ENCODE measurements at regions not wholly inside any gene's neighbourhood (a gene's known extent, or its start where the extent isn't known, plus 50 kb on each side); places are given as distances from the start of the nearest gene placed in this dataset.
"Not testable (repeated sequence)": the region's sequence is repeated elsewhere in the genome, so short reads cannot be mapped to it uniquely, and the experiment has no call there.

- DNase-seq: no peak
These were observed 195.0 kb upstream of the CLNK start for GRCh38 chr4:10879411-10880110.

DNA sequence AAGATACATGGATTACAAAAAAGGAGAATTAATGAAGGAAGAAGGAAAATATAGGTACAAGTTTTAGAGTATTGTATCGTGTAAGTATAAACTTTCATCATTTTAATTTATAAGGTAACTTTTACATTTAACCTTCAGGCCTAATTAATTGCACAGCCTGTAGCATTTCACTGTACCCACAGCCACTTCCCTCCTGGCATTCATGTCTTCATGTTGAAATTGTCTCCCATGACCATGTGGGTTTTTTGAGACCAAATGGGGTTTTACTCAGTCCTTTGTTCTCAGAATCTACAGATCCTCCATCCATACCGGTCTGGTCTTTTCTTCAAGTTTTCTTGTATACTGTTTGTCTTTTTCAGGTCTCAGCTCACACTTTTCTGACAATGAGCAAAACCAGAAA, 194.3 kb upstream of the CLNK start:
- no peak for DNase-seq

- DNase-seq: no peak
These were observed 192.5 kb upstream of the CLNK start for GRCh38 chr4:10877076-10877475.

- DNase-seq: no peak
These were observed 190.7 kb upstream of the CLNK start for GRCh38 chr4:10875144-10875799.

GRCh38 chr4:10873809-10874208, 189.2 kb upstream of the CLNK start:
- DNase-seq: no peak

- no peak for DNase-seq
These were observed 188.4 kb upstream of the CLNK start for GRCh38 chr4:10872833-10873517.

DNA sequence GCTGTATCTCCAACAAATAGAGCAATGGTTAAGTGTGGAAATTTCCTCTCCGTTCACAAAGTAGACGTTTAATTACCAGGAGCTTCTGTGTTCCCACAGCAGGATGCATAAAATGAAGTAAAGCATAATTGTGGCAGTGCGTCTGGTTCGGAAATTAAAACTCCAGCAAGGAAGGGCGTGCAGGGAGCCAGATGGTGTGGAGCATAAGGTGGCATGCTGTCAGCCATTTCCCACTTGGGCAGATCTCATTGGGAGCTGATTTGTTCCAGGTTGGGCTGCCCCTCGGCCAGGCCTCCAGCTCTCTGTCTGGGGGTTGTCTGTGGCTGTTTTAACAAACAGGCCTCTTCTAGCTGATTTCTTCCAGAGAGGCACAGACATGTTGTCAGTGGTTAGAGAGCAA, 182.1 kb upstream of the CLNK start:
- DNase-seq: no peak

DNA sequence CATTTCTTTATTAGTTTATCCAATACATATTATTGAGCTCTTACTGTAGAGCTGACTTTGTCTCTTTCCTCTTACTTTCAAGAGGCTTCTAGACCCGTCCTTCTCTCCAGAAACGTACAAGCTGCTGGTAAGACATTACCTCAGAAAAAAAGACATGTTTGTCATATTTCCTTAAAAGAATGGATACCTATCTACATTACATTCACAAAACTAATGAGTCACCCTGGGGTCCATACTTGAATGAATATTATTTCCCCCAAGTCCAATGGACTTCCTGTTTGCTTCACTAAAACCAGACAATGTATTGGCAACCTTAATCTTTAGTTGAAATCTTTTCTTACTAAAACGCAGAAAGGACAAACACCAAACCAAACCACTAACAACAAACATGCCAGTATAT, 176.5 kb upstream of the CLNK start:
- no peak for DNase-seq

GRCh38 chr4:10856271-10856782, 171.8 kb upstream of the CLNK start:
- no peak for DNase-seq

DNA sequence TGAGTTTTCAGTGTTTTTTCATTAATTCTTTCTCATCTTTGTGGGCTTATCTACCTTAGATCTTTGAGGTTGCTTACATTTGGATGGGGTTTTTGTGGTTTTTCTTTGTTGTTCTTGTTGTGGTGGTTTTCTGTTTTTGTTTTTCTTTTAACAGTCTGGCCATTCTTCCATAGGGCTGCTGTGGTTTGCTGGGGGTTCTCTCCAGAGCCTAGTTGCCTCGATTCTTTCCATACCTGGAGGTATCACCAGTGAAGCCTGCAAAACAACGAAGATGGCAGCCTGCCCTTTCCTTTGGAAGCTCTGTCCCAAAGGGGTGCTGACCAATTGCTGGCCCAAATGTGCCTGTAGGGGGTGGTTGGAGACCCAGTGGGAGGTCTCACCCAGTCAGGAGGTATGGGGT, 168.6 kb upstream of the CLNK start:
- DNase-seq: no peak

DNA sequence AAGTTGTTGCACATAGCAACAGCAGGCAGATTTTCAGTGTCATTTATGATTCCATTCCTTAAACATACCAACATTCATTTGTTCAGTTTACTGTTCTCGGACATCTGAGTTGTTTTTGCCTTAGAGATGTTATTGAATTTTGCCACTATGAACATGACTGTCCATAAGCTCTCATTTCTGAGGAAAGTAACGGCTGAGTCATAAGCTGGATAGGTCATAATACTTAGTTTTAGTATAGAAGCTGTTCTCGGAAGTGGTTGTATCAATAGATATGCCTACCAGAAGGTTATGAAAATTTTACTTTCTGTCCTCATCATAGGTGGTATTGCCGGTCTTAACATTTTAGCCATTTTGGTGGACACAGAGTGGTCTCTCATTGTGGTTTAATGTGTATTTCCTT, 157.1 kb upstream of the CLNK start:
- DNase-seq: no peak

GRCh38 chr4:10837151-10837550, 152.6 kb upstream of the CLNK start:
- DNase-seq: no peak

GRCh38 chr4:10832806-10833628, 148.4 kb upstream of the CLNK start:
- DNase-seq: no peak

DNA sequence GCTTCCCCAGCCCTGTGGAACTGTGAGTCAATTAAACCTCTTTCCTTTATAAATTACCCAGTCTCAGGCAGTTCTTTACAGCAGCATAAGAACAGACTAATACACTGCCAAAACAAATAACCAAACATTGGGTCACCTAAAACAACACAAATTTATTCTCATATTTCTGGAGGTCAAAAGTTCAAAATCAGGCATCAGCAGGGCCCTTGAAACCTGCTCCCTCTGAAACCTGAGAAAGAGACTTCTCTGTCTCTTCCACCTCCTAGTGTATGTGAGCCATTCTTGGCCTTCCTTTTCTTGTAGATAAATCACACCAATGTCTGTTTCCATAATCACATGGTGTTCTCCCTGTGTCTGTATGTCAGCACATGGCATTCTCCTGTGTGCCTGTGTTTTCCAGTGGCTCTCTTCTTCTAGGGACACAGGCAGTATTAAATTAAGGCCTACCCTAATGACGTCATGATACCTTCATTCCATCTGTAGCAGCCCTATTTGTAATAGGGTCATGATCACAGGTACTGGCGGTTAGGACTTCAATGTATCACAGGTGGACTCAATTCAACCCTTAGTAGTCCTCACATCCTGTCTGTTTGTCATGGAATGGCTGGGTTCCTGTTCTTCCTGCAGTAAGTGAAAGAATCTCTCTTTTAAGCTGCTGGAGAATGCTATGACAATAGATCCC, 147.3 kb upstream of the CLNK start:
- DNase-seq: no peak

DNA sequence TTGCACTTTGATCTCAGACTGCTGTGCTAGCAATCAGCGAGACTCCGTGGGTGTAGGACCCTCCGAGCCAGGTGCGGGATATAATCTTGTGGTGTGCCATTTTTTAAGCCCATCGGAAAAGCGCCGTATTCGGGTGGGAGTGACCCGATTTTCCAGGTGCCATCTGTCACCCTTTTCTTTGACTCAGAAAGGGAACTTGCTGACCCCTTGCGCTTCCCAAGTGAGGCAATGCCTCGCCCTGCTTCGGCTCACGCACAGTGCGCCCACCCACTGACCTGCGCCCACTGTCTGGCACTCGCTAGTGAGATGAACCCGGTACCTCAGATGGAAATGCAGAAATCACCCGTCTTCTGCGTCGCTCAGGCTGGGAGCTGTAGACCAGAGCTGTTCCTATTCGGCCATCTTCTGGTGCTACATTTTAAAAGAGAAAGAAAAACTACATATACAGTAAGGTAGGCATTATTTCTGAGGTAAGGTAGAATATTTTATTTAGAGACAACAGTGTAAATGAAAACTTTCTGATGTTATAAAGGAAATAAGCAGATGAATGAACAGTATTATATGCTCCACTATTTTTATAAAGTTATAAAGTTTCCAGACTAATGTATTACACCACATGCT, 144.5 kb upstream of the CLNK start:
- DNase-seq: not testable (repeated sequence)

DNA sequence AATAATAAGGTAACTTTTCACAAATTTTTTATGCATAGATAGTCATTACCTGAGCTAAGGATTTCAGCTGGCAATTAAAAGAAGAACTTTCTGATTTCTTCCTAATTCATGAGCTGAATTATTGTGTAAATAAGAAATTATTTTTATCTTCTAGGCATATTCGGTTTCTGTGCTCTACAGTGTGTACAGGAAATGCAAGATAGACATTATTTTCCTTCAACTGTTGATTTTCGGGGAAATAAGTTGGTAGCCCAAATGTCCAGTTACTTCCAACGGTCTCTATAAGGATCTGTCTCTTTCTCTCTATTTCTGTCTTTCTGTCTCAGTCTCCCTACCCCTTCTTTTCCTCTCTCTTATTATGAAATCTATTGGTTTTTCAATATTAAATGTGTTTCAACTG, 137.3 kb upstream of the CLNK start:
- DNase-seq: no peak

DNA sequence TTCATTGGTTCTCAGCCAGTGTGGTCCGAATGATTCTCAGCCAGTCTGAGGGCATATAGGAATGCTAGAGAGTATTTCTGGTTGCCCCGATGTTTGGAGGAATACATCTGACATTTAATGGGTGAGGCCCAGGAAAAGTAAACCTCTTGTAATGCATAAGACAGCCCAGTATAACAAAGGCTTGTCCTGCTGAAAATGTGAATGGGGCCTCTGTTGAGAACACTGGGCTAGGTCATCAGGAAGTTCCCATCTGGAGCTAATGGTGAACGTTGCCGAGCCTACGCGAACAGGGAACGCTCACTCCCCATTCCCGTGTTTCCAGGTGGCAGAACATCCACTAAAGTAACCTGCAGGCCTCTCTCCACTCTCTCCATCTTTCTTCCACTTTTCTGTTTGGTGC, 132.0 kb upstream of the CLNK start:
- DNase-seq: no peak

- DNase-seq: no peak
These were observed 127.4 kb upstream of the CLNK start for GRCh38 chr4:10811991-10812390.

DNA sequence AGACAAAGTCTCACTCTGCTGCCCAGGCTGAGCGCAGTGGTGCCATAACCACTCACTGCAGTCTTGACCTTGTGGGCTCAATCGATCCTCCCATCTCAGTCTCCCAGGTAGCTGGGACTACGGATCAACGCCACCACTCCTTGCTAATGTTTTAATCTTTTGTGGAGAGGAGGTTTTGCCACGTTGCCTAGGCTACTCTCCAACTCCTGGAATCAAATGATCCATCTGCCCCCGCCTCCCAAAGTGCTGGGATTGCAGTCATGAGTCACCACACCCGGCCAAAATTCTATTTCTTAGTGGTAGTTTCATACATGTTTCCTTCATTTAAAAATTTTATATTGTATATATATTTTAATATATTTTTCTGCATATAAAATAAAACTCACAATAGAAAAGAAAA, 125.8 kb upstream of the CLNK start:
- no peak for DNase-seq

- DNase-seq: no peak
These were observed 125.3 kb upstream of the CLNK start for GRCh38 chr4:10809905-10810304.

GRCh38 chr4:10808591-10808990, 124.0 kb upstream of the CLNK start:
- DNase-seq: no peak

Data from NCI-H187 treated with DMSO at 0.1 percent for 48 hours (cell line).